H1 (cell line): ENCODE measurements at regions not wholly inside any gene's neighbourhood (a gene's known extent, or its start where the extent isn't known, plus 50 kb on each side); places are given as distances from the start of the nearest gene placed in this dataset.
"Not testable (repeated sequence)": the region's sequence is repeated elsewhere in the genome, so short reads cannot be mapped to it uniquely, and the experiment has no call there.

Experiments used
- CTCF ChIA-PET: fragments of 300-600 bp; sonication (Branson Sonifier 250); formaldehyde crosslinking; loops from one replicate; lab custom pipeline; 2021; ENCODE audit not compliant: partially characterized antibody; lab: Charles Lee
- POLR2A ChIA-PET: fragments of 300-600 bp; sonication (Branson Sonifier 250); formaldehyde crosslinking; loops from one replicate; lab custom pipeline; 2021; ENCODE audit warnings: inconsistent platforms; ENCODE audit not compliant: partially characterized antibody; lab: Charles Lee
- DNase-seq, 2 experiments: peaks; one replicate each; pipeline versions ENCODE4 v3.0.0 to v3.0.0-alpha.2; 2010 to 2022; ENCODE audit warnings: low spot score in 2 of 2, low read depth in 1 of 2, mixed read lengths in 1 of 2
- FAIRE-seq: peaks from 2 replicates; lab custom pipeline; 2011; peaks lifted over from hg19 to GRCh38; lab: Jason Lieb, UNC
- H2AFZ ChIP-seq: 2 replicates; pipeline ENCODE4 v1.8.1; 2012; ENCODE audit warnings: low read length, inconsistent platforms
- H2AK5ac ChIP-seq: 2 replicates; pipeline ENCODE4 v1.6.1; 2013; ENCODE audit warnings: low read depth, low read length
- H2BK120ac ChIP-seq: replicated peaks from 2 replicates; pipeline ENCODE3; 2013; ENCODE audit warnings: low read depth, low read length, inconsistent platforms
- H2BK12ac ChIP-seq: 2 replicates; pipeline ENCODE4 v1.6.1; 2013; ENCODE audit warnings: low read depth, low read length
- H2BK15ac ChIP-seq: 2 replicates; pipeline ENCODE4 v1.6.1; 2013; ENCODE audit warnings: low read length
- H2BK20ac ChIP-seq: 2 replicates; pipeline ENCODE4 v1.6.1; 2013; ENCODE audit warnings: low read length
- H2BK5ac ChIP-seq: 2 replicates; pipeline ENCODE4 v1.6.1; 2013; ENCODE audit warnings: low read depth, low read length
- H3K14ac ChIP-seq: 2 replicates; pipeline ENCODE4 v1.6.1; 2013; ENCODE audit warnings: inconsistent platforms; ENCODE audit not compliant: insufficient read length
- H3K18ac ChIP-seq: 2 replicates; pipeline ENCODE4 v1.6.1; 2013; ENCODE audit warnings: low read length; ENCODE audit errors: extremely low read depth
- H3K23ac ChIP-seq: 2 replicates; pipeline ENCODE4 v1.6.1; 2013; ENCODE audit warnings: inconsistent platforms; ENCODE audit not compliant: insufficient read length
- H3K23me2 ChIP-seq: 2 replicates; pipeline ENCODE4 v1.6.1; 2013; ENCODE audit warnings: low read depth, low read length
- H3K27ac ChIP-seq: 2 replicates; pipeline ENCODE4 v1.6.1; 2011; ENCODE audit warnings: low read depth, low read length, inconsistent platforms
- H3K27me3 ChIP-seq, 4 experiments: replicated peaks in 1 of 4; 1 replicate in 1 of 4; 2 replicates in 3 of 4; pipeline versions ENCODE4 v1.6.1 to v1.8.1; 2011 to 2013; ENCODE audit warnings: low read length in 3 of 4, mild to moderate bottlenecking in 3 of 4, inconsistent platforms in 2 of 4, mixed read lengths in 2 of 4, moderate library complexity in 1 of 4; ENCODE audit not compliant: control insufficient read depth in 3 of 4, insufficient read depth in 3 of 4; ENCODE audit errors: extremely low read depth in 1 of 4
- H3K36me3 ChIP-seq, 4 experiments: 2 replicates each; pipeline versions ENCODE4 v1.6.1 to v1.8.1; 2011 to 2013; ENCODE audit warnings: mild to moderate bottlenecking in 4 of 4, low read length in 3 of 4, moderate library complexity in 2 of 4, control low read depth in 1 of 4, inconsistent platforms in 1 of 4; ENCODE audit not compliant: insufficient read depth in 4 of 4, control insufficient read depth in 2 of 4
- H3K4ac ChIP-seq: replicated peaks from 2 replicates; pipeline ENCODE3; 2013; ENCODE audit warnings: low read length, low read depth, mixed read lengths, inconsistent platforms; ENCODE audit not compliant: insufficient read length
- H3K4me1 ChIP-seq, 4 experiments: replicated peaks in 1 of 4; 1 replicate in 1 of 4; 2 replicates in 3 of 4; pipeline versions ENCODE4 v1.6.1 to v1.8.1; 2011 to 2013; ENCODE audit warnings: low read length in 3 of 4, inconsistent platforms in 2 of 4, mixed read lengths in 1 of 4; ENCODE audit not compliant: insufficient read depth in 4 of 4, control insufficient read depth in 3 of 4
- H3K4me2 ChIP-seq, 2 experiments: 2 replicates each; pipeline versions ENCODE4 v1.6.1 to v1.8.1; 2011 to 2013; ENCODE audit warnings: low read depth in 2 of 2, low read length in 2 of 2, control low read depth in 1 of 2, inconsistent platforms in 1 of 2, mild to moderate bottlenecking in 1 of 2; ENCODE audit not compliant: insufficient read depth in 1 of 2
- H3K4me3 ChIP-seq, 4 experiments: fragments of 200-600, 300-600 bp in 1 of 4; sonication (generic), shearing (Covaris generic), sonication (Bioruptor Twin) in 1 of 4; 2 replicates each; pipeline versions ENCODE4 v1.5.1 to v1.8.1; 2011 to 2016; ENCODE audit warnings: low read length in 4 of 4, low read depth in 3 of 4, control low read depth in 2 of 4, inconsistent platforms in 2 of 4, mild to moderate bottlenecking in 2 of 4, mixed read lengths in 1 of 4, moderate library complexity in 1 of 4; ENCODE audit not compliant: insufficient read depth in 2 of 4; ENCODE audit errors: extremely low read depth in 1 of 4
- H3K56ac ChIP-seq: replicated peaks from 2 replicates; pipeline ENCODE3; 2013; ENCODE audit warnings: low read depth, mild to moderate bottlenecking, mixed read lengths, low read length, inconsistent platforms; ENCODE audit not compliant: insufficient read length
- H3K79me1 ChIP-seq: 2 replicates; pipeline ENCODE4 v1.6.1; 2013; ENCODE audit warnings: low read depth, low read length, control low read depth
- H3K79me2 ChIP-seq, 2 experiments: 2 replicates each; pipeline versions ENCODE4 v1.6.1 to v1.8.1; 2012 to 2013; ENCODE audit warnings: low read length in 2 of 2, mild to moderate bottlenecking in 2 of 2, inconsistent platforms in 1 of 2; ENCODE audit not compliant: insufficient read depth in 2 of 2, control insufficient read depth in 1 of 2
- H3K9ac ChIP-seq, 4 experiments: replicated peaks in 1 of 4; 1 replicate in 1 of 4; 2 replicates in 3 of 4; pipeline versions ENCODE4 v1.6.1 to v1.8.1; 2011 to 2013; ENCODE audit warnings: low read depth in 3 of 4, low read length in 3 of 4, control low read depth in 2 of 4, mild to moderate bottlenecking in 2 of 4, moderate library complexity in 2 of 4, inconsistent platforms in 1 of 4; ENCODE audit errors: extremely low read depth in 1 of 4
- H3K9me3 ChIP-seq, 2 experiments: 2 replicates each; pipeline versions ENCODE4 v1.6.1 to v1.8.1; 2012 to 2013; ENCODE audit warnings: mild to moderate bottlenecking in 2 of 2, moderate library complexity in 2 of 2, control low read depth in 1 of 2, inconsistent platforms in 1 of 2, low read depth in 1 of 2, low read length in 1 of 2, mixed read lengths in 1 of 2; ENCODE audit not compliant: insufficient read depth in 2 of 2
- H4K20me1 ChIP-seq, 2 experiments: replicated peaks in 1 of 2; 2 replicates each; pipeline versions ENCODE3 to v1.8.1; 2011 to 2013; ENCODE audit warnings: inconsistent platforms in 2 of 2, low read length in 2 of 2, mild to moderate bottlenecking in 1 of 2; ENCODE audit not compliant: insufficient read depth in 2 of 2, control insufficient read depth in 1 of 2
- H4K5ac ChIP-seq: 2 replicates; pipeline ENCODE4 v1.6.1; 2013; ENCODE audit warnings: low read length, low read depth, mixed read lengths, inconsistent platforms; ENCODE audit not compliant: insufficient read length
- H4K8ac ChIP-seq: 2 replicates; pipeline ENCODE4 v1.8.0; 2013; ENCODE audit warnings: mild to moderate bottlenecking, moderate library complexity, low read length, inconsistent platforms; ENCODE audit not compliant: insufficient read depth; ENCODE audit errors: extremely low read depth
- H4K91ac ChIP-seq: replicated peaks from 2 replicates; pipeline ENCODE3; 2013; ENCODE audit warnings: low read length, mixed read lengths, inconsistent platforms; ENCODE audit not compliant: insufficient read length
- WGBS, 2 experiments: shearing (Covaris generic) in 1 of 2; methylation state at CpG; one replicate each; pipeline versions ENCODE4 v1.1.6 to v1.1.7; 2013 to 2015; ENCODE audit warnings: low lambda C conversion rate in 2 of 2, mixed read lengths in 2 of 2, inconsistent platforms in 1 of 2, low coverage in 1 of 2, missing lambda C conversion rate in 1 of 2; ENCODE audit not compliant: insufficient replicate concordance in 2 of 2, insufficient coverage in 1 of 2, insufficient read length in 1 of 2; ENCODE audit errors: extremely low coverage in 1 of 2, missing lambda C conversion rate in 1 of 2; 5-methylcytosine and 5-hydroxymethylcytosine counted together

- H4K91ac ChIP-seq, H3K23ac ChIP-seq, H3K79me2 ChIP-seq, H4K8ac ChIP-seq, H3K9me3 ChIP-seq, DNase-seq, H3K27ac ChIP-seq, H2BK5ac ChIP-seq, CTCF ChIA-PET, H2BK12ac ChIP-seq, H3K23me2 ChIP-seq, H3K4me3 ChIP-seq, H3K56ac ChIP-seq, H3K9ac ChIP-seq, H3K18ac ChIP-seq, H4K5ac ChIP-seq, H3K27me3 ChIP-seq, H3K14ac ChIP-seq, POLR2A ChIA-PET, H3K4me1 ChIP-seq, H4K20me1 ChIP-seq, H3K79me1 ChIP-seq, H2BK120ac ChIP-seq, H3K4me2 ChIP-seq, H2AFZ ChIP-seq, FAIRE-seq, H2BK15ac ChIP-seq, H2BK20ac ChIP-seq, H3K36me3 ChIP-seq, H3K4ac ChIP-seq, H2AK5ac ChIP-seq: not testable (repeated sequence)
- 90% methylated on average over 1 of the region's 1 CpG; no CpG with 5 or more reads in 1 of the 2 experiments for WGBS, 2 experiments
Measured at GRCh38 chr9:67109859-67110258, 117.5 kb upstream of the SPATA31A3 start.

GRCh38 chr9:67106659-67107058 is 114.3 kb upstream of the SPATA31A3 start:
- H2BK15ac ChIP-seq, DNase-seq, H3K18ac ChIP-seq, H3K14ac ChIP-seq, H2AK5ac ChIP-seq, H4K91ac ChIP-seq, CTCF ChIA-PET, H2AFZ ChIP-seq, H3K56ac ChIP-seq, H2BK120ac ChIP-seq, POLR2A ChIA-PET, H2BK12ac ChIP-seq, FAIRE-seq, H3K9me3 ChIP-seq, H3K36me3 ChIP-seq, H3K9ac ChIP-seq, H3K23ac ChIP-seq, H3K79me1 ChIP-seq, H3K27ac ChIP-seq, H3K79me2 ChIP-seq, H3K23me2 ChIP-seq, H4K20me1 ChIP-seq, H3K4me3 ChIP-seq, H2BK20ac ChIP-seq, H4K5ac ChIP-seq, H4K8ac ChIP-seq, H3K4ac ChIP-seq, H3K4me2 ChIP-seq, H2BK5ac ChIP-seq, H3K4me1 ChIP-seq, H3K27me3 ChIP-seq: not testable (repeated sequence)
- WGBS, 2 experiments = 94% methylated on average over 2 of the region's 3 CpGs; no CpG with 5 or more reads in 1 of the 2 experiments
